NCI-H446 (cell line): ENCODE measurements at regions not wholly inside any gene's neighbourhood (a gene's known extent, or its start where the extent isn't known, plus 50 kb on each side); places are given as distances from the start of the nearest gene placed in this dataset.
"Not testable (repeated sequence)": the region's sequence is repeated elsewhere in the genome, so short reads cannot be mapped to it uniquely, and the experiment has no call there.

Experiments
- DNase-seq, 2 experiments: peaks; one replicate each; lab custom pipeline; 2025; lab: John Stamatoyannopoulos, UW

DNA sequence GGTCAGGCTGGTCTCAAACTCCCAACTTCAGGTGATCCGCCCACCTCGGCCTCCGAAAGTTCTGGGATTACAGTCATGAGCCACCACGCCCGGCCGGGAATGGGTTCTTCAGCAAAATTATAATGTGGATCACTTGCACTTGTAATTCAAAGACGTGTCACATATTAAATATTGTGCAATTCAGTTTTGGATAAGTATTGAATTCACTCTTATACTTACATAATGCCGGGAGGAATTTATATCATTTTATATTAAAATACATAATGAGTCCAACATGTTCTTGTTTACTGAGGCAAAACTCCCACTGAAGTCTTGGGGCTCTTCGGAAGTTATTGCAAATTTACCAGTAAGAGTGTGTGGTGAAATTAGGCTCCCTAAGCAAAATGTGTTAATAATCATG is 635.2 kb upstream of the LUZP2 start:
- DNase-seq: no peak

DNA sequence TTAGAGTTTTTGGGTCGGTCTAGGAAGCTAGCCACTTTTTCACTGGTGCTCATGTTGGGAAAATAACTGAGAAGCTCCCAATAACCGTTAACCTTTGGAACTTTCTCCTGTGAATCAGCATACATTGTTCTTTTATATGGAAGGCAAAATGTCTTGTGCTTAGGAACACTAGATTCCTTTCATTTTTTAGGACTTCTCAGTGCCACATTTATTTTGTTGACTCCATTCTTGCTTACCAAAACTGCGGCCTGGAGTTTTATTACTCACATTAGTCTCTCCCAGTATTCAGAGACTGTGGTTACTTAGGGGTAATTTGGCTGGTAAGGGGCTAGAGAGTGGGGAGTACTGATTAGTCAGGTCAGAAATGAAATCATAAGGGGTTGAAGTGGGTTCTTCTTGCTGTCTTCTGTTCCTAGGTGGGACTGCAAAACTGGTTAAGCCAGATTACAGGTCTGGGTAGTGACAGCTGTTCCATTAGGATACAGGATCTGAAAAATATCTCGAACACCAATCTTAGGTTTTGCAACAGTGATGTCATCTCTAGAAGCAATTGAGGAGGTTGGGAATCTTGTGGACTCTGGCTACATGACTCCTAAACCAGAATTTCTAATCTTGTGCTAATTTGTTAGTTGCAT is 631.4 kb upstream of the LUZP2 start:
- DNase-seq: no peak

DNA sequence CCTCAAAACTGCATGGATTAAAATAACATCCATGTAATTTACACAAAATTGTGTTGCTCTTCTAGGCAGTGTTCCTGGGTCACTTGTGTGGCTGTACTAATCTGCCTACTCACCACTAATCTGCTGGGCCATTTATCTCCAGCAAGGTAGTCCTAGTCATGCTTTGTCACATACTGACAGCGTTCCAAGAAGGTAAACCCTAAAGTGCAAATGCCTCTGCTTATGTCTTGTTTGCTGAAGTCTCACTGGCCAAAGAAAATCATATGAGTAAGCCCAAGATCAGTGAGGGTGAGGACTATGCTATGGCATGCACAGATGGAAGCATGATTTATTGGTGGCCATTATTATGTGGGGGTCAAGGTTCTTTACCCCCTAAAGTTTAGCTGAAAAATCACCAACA is 630.2 kb upstream of the LUZP2 start:
- no peak for DNase-seq

DNA sequence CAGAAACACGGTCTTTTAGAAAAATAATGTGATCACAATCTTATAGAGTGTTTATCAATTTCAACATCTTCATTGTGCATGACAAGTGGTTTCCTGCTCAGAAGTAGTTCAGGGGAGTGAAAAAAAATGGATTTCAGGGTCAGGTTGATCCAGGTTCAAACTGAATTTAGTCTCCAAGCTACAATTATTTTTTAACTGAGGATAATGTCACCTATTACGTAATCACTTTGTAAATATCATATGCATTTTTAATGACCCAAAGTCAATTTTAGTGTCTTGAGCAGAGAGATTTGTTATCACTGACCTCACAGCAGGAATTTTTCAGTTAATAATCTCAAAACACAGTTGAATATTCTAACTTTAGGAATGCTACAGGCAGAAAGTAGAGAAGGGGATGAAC is 627.2 kb upstream of the LUZP2 start:
- DNase-seq: no peak

DNA sequence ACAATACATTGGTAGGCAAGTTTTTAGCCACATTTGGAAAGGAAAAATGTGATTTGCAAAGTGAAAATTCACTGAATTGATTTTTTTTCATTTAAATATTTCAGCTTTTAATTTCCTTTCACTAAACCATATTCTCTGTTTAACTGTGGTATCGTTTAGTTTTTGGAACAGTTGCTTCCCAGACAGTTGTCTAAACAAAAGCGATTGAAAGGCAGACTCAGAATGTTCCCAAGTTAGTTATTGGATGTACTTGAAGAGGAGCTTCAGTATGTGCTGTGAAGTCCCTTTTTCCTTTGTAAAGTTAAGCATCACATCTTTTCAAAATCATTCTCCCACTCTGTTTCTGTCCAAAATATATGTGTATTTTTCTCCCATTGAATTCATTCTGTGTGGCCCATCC is 623.4 kb upstream of the LUZP2 start:
- no peak for DNase-seq

DNA sequence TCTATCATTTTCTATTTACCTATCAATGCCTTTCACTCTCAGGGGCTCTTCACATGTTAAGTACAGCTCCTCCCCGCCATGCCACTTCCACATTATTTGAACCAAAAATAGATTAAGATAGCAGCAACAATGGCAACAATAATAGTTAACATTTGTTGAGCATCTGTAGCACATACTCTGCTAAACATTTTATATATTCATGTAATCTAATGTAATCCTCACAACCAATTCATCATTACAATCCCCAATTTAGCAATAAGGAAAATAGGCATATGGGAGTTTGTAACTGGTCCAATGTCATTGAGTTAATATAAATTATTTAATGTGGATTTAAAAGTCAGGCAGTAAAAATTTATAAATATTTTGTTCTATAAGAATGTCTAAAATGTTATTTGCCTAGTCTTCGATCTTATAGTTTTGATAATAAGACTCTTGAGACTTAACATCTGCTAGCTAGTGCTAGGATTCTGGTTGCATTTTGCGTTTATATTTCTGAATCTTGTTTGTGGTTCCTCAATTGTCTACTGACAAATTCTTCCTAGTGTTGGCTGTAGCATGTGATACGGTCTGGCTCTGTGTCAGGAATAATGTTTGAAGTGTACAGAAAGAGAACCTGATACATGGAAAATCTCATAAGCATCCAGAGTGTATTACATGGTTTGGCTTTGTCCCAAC is 621.5 kb upstream of the LUZP2 start:
- DNase-seq: no peak

DNA sequence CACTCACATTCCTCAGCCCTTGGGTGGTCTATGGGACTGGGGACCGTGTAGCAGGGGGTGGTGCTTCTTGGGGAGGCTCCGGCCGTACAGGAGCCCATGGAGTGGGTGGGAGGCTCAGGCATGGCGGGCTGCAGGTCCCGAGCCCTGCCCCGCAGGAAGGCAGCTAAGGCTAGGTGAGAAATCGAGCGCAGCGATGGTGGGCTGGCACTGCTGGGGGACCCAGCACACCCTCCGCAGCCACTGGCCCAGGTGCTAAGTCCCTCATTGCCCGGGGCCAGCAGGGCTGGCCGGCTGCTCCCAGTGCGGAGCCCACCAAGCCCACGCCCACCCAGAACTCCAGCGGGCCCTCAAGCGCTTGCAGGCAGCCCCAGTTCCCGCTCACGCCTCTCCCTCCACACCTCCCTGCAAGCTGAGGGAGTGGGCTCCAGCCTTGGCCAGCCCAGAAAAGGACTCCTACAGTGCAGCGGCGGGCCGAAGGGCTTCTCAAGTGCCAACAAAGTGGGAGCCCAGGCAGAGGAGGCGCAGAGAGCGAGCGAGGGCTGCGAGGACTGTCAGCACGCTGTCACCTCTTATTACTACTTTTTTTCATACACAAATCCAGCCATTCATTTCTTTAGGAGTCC is 613.3 kb upstream of the LUZP2 start:
- DNase-seq: not testable (repeated sequence)

DNA sequence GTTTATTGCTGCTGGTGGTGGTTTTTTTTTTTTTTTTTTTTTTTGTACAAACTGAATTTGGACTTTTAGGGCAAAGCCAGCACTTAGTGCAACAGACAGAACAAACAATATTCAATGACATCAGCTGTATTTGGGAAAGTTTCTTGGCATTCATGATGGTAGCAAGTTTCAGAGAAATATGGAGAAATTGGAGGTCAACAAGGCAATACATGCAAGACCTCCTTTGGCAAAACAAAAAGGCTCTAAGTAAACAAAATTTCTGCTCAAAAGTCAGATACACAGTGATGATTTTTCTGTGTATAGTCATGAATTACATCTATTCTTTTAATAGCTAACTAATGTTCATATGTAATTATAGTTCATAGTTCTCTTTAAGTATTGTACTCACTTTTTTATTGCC is 612.5 kb upstream of the LUZP2 start:
- no peak for DNase-seq

DNA sequence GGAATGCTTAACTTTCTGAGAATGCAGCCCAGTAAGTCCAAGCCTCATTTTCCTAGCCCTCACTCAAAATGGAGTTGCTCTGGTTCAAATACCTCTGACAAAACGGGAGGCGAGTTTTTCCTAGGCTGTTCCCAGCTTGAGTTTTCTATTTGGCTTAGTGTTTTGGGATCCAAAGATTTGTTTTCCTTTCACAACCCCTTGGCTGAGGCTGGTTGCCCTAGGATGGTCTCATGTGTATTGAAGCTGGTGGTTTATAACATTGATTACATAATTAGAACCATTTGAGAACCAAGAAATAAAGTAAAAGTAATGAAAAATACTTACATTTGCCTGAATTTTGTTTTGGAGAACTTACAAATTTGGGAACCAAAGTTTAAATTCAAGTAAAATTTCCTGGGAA is 611.1 kb upstream of the LUZP2 start:
- DNase-seq: no peak

DNA sequence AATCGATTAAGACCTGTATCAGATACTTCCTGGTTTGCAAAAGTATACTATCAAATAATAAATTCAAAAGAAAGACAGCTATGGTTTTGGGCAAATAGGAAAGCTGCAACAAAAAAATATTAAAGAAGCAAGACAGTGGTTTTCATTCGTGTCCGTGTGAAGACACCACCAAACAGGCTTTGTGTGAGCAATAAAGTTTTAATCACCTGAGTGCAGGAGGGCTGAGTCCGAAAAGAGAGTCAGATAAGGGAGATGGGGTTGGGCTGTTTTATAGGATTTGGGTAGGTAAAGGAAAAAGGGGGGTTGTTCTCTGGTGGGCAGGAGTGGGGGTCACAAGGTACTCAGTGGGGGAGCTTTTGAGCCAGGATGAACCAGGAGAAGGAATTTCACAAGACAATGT is 609.7 kb upstream of the LUZP2 start:
- not testable (repeated sequence) for DNase-seq

DNA sequence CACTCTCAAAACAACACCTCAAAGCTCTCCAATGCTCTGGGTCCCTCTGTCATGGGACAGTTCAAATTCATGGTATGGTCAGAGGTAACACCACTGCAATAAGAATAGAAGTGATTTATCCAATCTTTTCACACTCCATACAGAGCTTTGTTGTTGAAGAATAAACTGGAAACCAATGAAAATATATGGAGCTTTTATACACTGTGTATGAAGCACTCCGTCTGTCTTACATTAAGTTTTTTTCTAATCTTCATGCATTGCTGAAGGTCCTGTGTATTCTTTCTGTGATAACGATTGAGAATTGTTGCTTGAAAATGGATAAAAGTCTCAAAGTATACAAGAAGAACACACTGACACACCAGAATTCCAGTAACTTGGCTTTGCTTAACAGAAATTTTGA is 603.7 kb upstream of the LUZP2 start:
- no peak for DNase-seq

DNA sequence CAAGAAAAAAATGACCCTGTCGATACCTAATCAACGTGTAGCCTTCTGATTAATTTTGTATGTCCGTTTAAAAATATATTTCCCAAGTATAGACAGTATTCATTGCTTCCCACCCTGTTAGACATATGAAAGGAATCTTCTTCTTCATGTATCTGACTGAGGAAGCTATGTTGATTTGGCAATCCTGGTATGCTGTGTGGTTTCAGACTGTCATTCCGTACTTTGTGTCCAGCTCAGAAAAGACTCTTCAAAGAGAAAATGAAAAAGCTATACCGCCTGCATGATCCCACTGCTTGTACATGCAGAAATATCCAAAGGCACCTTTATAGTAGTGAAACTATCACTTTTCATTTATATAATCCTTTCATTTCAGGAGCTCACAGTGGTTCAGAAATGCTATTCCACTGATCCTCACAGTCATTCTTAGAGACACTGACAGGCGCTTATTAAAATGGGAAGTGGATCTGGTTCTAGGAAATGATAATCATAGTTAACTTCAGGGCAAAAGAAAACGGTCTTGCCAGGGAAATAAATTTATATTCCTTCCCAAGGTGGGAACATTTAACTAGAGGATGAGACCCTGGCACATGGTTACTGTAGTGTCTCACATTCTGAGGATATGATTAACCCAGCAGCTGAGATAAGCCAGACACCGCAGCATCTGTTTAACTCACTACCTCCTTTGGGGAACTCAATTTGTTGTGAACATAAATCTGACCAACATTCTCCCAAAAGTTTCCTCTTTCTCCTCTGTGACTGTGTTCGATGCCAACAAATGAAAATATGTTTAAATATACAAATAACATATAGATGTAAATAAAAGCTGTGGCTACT is 599.2 kb upstream of the LUZP2 start:
- DNase-seq: no peak

DNA sequence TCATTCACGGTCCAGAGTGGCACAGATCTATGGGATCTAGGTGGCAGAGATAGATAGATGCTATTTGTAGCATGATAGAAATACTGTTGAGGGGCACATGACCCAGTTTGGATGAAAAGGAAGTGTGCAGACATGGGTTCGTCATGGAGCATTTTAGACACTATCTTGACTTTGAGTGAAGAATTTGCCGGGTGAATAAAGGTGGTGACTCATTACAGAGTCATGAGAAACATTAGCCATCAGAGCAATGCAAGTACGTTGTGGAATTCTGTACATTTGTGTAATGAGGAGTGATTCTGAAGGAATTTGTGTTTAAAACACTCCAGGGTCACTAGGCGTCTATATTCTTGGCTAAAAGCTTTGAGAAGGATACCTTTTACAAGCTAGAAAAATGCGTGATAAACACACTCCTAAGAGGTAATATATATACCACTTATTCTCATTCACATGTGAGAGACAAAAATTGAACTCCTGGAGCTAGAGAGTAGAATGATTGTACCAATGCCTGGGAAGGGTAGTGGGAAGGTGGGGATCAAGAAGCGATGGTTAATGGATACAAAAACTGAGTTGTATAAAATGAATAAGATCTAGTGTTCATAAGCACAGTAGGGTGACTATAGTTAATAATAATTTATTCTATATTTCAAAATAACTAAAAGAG is 593.7 kb upstream of the LUZP2 start:
- DNase-seq: no peak

DNA sequence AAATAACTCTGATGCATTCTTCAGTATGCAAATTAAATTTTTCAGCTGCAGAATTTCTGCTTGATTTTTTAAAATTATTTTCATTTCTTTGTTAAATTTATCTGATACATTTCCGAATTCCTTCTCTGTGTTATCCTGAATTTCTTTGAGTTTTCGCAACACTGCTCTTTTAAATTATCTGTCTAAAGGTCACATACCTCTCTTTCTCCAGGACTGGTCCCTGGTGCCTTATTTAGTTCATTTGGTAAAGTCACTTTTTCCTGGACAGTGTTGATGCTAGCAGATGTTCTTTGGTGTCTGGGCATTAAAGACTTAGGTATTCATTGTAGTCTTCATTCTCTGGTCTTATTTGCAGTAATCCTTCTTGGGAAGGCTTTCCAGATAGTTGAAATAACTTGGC is 577.4 kb upstream of the LUZP2 start:
- no peak for DNase-seq

DNA sequence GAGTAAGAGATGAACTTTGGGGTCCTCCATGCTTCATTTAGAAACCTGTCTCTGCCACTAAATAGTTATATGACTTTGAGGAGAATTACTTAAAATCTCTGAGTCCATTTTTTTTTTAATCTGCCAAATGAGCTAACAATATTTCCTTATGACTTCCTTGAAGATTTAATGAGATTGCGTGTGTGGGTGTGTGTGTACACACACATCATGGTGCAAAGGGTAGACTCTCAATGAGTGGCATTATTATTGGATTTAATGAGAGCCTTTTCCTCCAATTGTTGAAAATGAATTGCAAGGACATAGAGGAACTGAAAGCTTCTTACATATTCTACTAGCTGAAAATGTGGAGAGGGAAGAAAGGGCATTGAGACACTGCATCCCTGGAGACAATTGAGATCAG is 573.5 kb upstream of the LUZP2 start:
- DNase-seq: no peak

DNA sequence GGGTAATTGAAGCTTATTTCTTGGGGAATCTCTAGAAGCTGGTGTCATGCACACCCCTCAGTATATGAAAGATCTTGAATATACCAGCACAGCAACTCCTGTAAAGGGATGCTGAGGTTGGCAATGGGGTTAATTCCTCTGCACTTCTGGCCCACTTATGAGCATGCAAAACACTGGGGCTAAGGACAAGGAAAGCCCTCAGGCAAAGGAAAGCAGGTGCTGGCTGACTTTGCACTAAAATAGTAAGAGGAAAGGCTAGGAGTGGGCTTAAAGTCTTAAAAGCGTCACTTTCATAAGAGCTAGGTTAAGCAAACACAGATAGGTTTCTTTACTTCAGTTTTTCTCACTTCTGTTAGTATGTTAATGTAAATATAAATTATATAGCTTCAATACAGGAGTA is 572.6 kb upstream of the LUZP2 start:
- no peak for DNase-seq

DNA sequence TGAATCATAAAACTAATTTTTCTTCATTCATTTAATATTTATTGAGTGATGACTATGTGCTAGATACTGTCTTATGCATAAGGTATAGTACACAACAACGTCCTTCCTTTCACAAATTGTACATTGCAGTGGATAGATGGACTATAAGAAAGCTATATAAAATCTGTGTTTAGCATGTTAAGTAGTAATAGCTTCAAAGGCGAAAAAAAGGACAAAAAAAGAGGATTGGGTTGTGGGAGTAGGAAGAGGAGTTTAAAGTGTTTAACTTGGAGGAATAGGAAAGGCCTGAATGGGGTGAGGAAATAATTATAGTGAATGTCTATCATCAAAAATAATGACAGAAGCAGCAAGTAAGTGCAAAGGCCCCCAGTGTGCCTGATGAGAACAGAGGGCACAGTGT is 565.4 kb upstream of the LUZP2 start:
- DNase-seq: no peak

DNA sequence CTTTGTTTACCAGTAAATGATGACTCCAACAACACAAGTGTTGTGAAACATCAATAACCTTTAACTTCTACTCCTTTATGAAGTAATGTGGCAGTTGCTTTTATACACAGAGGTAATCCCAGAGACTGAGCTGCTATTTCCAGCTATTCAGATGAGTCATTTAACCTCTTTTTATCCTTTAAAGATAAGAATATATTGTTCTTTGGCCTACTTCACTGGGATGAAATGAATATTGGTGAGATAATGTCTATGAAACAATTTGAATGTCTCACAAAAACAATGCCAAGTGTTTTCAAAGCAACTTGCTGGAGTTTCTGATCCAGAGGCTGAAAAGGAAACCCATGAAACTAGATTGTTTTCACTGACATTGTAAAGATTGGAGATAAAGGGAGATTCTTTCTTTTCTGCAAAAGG is 564.4 kb upstream of the LUZP2 start:
- no peak for DNase-seq

DNA sequence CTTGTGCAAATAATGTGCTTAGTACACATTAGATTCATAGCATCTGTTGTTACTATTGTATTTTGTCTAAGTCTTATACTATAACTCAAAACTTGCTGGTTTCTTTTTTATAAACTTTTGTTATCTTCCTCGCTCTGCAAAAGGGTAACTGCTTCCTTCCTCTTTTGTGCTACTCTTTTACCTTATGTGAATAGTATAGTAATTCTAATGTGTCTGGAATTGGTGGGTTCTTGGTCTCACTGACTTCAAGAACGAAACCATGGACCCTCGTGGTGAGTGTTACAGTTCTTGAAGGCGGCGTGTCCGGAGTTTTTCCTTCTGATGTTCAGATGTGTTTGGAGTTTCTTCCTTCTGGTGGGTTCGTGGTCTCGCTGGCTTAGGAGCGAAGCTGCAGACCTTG is 563.1 kb upstream of the LUZP2 start:
- DNase-seq: no peak

DNA sequence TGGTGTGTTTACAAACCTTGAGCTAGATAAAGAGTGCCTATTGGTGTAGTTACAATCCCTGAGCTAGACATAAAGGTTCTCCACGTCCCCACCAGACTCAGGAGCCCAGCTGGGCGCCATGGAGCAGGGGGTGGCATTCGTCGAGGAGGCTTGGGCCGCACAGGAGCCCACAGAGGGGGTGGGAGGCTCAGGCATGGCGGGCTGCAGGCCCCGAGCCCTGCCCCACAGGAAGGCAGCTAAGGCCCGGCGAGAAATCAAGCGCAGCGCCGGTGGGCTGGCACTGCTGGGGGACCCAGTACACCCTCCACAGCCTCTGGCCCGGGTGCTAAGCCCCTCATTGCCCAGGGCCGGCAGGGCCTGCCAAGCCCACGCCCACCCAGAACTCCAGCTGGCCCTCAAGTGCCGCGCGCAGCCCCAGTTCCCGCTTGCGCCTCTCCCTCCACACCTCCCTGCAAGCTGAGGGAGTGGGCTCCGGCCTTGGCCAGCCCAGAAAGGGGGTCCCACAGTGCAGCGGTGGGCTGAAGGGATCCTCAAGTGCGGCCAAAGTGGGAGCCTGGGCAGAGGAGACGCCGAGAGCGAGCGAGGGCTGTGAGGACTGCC is 562.1 kb upstream of the LUZP2 start:
- DNase-seq: not testable (repeated sequence)

DNA sequence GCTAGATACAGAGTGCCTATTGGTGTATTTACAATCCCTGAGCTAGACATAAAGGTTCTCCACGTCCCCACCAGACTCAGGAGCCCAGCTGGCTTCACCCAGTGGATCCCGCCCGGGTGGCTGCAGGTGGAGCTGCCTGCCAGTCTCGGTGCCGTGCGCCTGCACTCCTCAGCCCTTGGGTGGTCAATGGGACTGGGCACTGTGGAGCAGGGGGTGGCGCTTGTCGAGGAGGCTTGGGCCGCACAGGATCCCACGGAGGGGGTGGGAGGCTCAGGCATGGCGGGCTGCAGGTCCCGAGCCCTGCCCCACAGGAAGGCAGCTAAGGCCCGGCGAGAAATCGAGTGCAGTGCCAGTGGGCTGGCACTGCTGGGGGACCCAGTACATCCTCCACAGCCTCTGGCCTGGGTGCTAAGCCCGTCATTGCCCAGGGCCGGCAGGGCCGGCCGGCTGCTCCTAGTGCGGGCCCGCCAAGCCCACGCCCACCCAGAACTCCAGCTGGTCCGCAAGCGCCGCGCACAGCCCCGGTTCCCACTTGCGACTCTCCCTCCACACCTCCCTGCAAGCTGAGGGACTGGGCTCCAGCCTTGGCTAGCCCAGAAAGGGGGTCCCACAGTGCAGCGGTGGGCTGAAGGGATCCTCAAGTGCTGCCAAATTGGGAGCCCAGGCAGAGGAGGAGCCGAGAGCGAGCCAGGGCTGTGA is 554.6 kb upstream of the LUZP2 start:
- DNase-seq: not testable (repeated sequence)
